Panc1 (cell line): ENCODE measurements at regions not wholly inside any gene's neighbourhood (a gene's known extent, or its start where the extent isn't known, plus 50 kb on each side); places are given as distances from the start of the nearest gene placed in this dataset.

ENCODE experiments used
- ATAC-seq: fragments of 200-7000 bp; cut with Tn5 transposase; 2 replicates; pipeline ENCODE4 v1.9.1; 2020; ENCODE audit warnings: mild to moderate bottlenecking, moderate library complexity
- BruUV-seq: library from RNA; stranded (reverse); fragments of 400-500 nt; replicated peaks from 2 replicates; lab custom pipeline; 2021; lab: Mats Ljungman, UMichigan
- CTCF ChIA-PET: fragments of 300-600 bp; sonication (Branson Sonifier 250); formaldehyde crosslinking; loops from one replicate; lab custom pipeline; 2022; ENCODE audit warnings: antibody characterized with exemption; lab: Charles Lee
- POLR2A ChIA-PET: fragments of 300-600 bp; sonication (Branson Sonifier 250); formaldehyde crosslinking; loops from one replicate; lab custom pipeline; 2022; ENCODE audit warnings: antibody characterized with exemption; lab: Charles Lee
- DNase-seq: peaks from one replicate; pipeline ENCODE4 v3.0.0-alpha.2; 2010; ENCODE audit warnings: low read depth, low spot score
- H3K27ac ChIP-seq: 2 replicates; pipeline ENCODE4 v1.5.1; 2011; ENCODE audit warnings: mild to moderate bottlenecking, low read length, inconsistent platforms
- H3K27me3 ChIP-seq: fragments of 200-500 bp; sonication (Bioruptor generic); 2 replicates; pipeline ENCODE4 v1.6.0; 2014; ENCODE audit warnings: low read length, inconsistent platforms; ENCODE audit not compliant: control insufficient read depth, insufficient read depth
- H3K36me3 ChIP-seq: fragments of 200-500 bp; sonication (Bioruptor generic); 2 replicates; pipeline ENCODE4 v1.5.1; 2014; ENCODE audit warnings: inconsistent platforms, mild to moderate bottlenecking, low read length, moderate library complexity; ENCODE audit not compliant: control insufficient read depth, insufficient read depth
- H3K4me1 ChIP-seq: 2 replicates; pipeline ENCODE4 v1.5.1; 2011; ENCODE audit warnings: inconsistent platforms, mild to moderate bottlenecking, low read length, moderate library complexity; ENCODE audit not compliant: control insufficient read depth, insufficient read depth
- H3K4me3 ChIP-seq, 2 experiments: 2 replicates each; pipeline ENCODE4 v1.5.1; 2011 to 2012; ENCODE audit warnings: low read depth in 2 of 2, low read length in 2 of 2, mild to moderate bottlenecking in 2 of 2, inconsistent platforms in 1 of 2, moderate library complexity in 1 of 2
- H3K9me3 ChIP-seq: fragments of 200-500 bp; sonication (Bioruptor generic); 2 replicates; pipeline ENCODE4 v1.5.1; 2014; ENCODE audit warnings: low read depth, mild to moderate bottlenecking, inconsistent platforms, low read length, moderate library complexity; ENCODE audit not compliant: control insufficient read depth, insufficient read depth
- POLR2AphosphoS5 ChIP-seq: IDR thresholded peaks from 2 replicates; pipeline ENCODE4 v1.6.1; 2012; ENCODE audit warnings: mild to moderate bottlenecking, low read depth, low read length, moderate library complexity
- SIN3A ChIP-seq: IDR thresholded peaks from 2 replicates; pipeline ENCODE4 v1.6.1; 2012; ENCODE audit warnings: low read depth, mild to moderate bottlenecking, low read length, moderate library complexity, borderline replicate concordance; ENCODE audit not compliant: insufficient read depth
- TCF7L2 ChIP-seq: IDR thresholded peaks from 2 replicates; pipeline ENCODE4 v1.6.1; 2011; ENCODE audit warnings: mild to moderate bottlenecking, low read depth, low read length, inconsistent platforms
- in situ Hi-C: cut with HindIII; loops from 2 replicates; pipeline ENCODE4 v1.10.0; 2016; ENCODE audit warnings: low sequenced_read_pairs, low pct_unique_long_range_greater_than_20kb
- intact Hi-C: fragments of 100-400 bp; cut with micrococcal nuclease; formaldehyde crosslinking; loops from one replicate; pipeline ENCODE4 v1.10.0; 2022; ENCODE audit not compliant: unreplicated experiment
- TF ChIP-seq, protein P1 (sequence below), 2 experiments: IDR thresholded peaks; 2 replicates each; pipeline ENCODE4 v1.6.1; 2011 to 2012; ENCODE audit warnings: low read depth in 2 of 2, control low read depth in 1 of 2, low read length in 1 of 2, mild to moderate bottlenecking in 1 of 2, moderate library complexity in 1 of 2; ENCODE audit not compliant: insufficient read depth in 1 of 2
- TF ChIP-seq, protein P2 (sequence below): fragments of 450-650 bp; IDR thresholded peaks from 2 replicates; pipeline ENCODE4 v1.5.1; 2017; ENCODE audit warnings: mild to moderate bottlenecking

GRCh38 chr2:48213646-48214045 is 100.8 kb upstream of the FOXN2 start:
- Histone ChIP-seq H3K4me1 (no peaks in the 10 kb centered on the region), H3K27me3 (no peaks in the 10 kb centered on the region), H3K9me3 (no peaks in the 10 kb centered on the region), H3K4me3 (no peak overlapping the region), H3K36me3 (no peaks in the 10 kb centered on the region), H3K27ac (no peak overlapping the region)
- TF ChIP-seq, protein P1, sequence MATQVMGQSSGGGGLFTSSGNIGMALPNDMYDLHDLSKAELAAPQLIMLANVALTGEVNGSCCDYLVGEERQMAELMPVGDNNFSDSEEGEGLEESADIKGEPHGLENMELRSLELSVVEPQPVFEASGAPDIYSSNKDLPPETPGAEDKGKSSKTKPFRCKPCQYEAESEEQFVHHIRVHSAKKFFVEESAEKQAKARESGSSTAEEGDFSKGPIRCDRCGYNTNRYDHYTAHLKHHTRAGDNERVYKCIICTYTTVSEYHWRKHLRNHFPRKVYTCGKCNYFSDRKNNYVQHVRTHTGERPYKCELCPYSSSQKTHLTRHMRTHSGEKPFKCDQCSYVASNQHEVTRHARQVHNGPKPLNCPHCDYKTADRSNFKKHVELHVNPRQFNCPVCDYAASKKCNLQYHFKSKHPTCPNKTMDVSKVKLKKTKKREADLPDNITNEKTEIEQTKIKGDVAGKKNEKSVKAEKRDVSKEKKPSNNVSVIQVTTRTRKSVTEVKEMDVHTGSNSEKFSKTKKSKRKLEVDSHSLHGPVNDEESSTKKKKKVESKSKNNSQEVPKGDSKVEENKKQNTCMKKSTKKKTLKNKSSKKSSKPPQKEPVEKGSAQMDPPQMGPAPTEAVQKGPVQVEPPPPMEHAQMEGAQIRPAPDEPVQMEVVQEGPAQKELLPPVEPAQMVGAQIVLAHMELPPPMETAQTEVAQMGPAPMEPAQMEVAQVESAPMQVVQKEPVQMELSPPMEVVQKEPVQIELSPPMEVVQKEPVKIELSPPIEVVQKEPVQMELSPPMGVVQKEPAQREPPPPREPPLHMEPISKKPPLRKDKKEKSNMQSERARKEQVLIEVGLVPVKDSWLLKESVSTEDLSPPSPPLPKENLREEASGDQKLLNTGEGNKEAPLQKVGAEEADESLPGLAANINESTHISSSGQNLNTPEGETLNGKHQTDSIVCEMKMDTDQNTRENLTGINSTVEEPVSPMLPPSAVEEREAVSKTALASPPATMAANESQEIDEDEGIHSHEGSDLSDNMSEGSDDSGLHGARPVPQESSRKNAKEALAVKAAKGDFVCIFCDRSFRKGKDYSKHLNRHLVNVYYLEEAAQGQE (IDR thresholded peaks at IDR 0.05; ENCODE audit: insufficient read depth in 1 of 2, low read depth in 2 of 2, low read length in 1 of 2) = no peak
- TF ChIP-seq TCF7L2 = no peak
- TF ChIP-seq SIN3A = no peak
- TF ChIP-seq, protein P2, sequence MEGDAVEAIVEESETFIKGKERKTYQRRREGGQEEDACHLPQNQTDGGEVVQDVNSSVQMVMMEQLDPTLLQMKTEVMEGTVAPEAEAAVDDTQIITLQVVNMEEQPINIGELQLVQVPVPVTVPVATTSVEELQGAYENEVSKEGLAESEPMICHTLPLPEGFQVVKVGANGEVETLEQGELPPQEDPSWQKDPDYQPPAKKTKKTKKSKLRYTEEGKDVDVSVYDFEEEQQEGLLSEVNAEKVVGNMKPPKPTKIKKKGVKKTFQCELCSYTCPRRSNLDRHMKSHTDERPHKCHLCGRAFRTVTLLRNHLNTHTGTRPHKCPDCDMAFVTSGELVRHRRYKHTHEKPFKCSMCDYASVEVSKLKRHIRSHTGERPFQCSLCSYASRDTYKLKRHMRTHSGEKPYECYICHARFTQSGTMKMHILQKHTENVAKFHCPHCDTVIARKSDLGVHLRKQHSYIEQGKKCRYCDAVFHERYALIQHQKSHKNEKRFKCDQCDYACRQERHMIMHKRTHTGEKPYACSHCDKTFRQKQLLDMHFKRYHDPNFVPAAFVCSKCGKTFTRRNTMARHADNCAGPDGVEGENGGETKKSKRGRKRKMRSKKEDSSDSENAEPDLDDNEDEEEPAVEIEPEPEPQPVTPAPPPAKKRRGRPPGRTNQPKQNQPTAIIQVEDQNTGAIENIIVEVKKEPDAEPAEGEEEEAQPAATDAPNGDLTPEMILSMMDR = no peak
- intact Hi-C loops = no loop called here
- ChIA-PET POLR2A (no interaction called here), CTCF (no interaction called here)
- in situ Hi-C loops = no loop called here
- ATAC-seq (no peak), DNase-seq (no peak)
- no TSS peak for BruUV-seq

- DNase-seq (no peak), ATAC-seq (no peak)
- H3K4me1 ChIP-seq = no peaks in the 10 kb centered on the region
- H3K9me3 ChIP-seq = no peaks in the 10 kb centered on the region
- no peak overlapping the region for H3K27ac ChIP-seq
- CTCF ChIA-PET = no interaction called here
- TF ChIP-seq, protein P2 = no peak
- TF ChIP-seq POLR2AphosphoS5 = no peak
- no peak for TF ChIP-seq TCF7L2
- no peak for TF ChIP-seq SIN3A
- TF ChIP-seq, protein P1 (IDR thresholded peaks at IDR 0.05; ENCODE audit: insufficient read depth in 1 of 2, low read depth in 2 of 2, low read length in 1 of 2) = no peak
- H3K4me3 ChIP-seq = no peak overlapping the region
- no TSS peak for BruUV-seq
- intact Hi-C loops = no loop called here
- no peaks in the 10 kb centered on the region for H3K36me3 ChIP-seq
- POLR2A ChIA-PET = no interaction called here
- no peaks in the 10 kb centered on the region for H3K27me3 ChIP-seq
- in situ Hi-C loops = no loop called here
These were observed 96.3 kb upstream of the FOXN2 start for GRCh38 chr2:48218169-48218568.
